Suppressor macrophage (primary cell): ENCODE measurements at regions not wholly inside any gene's neighbourhood (a gene's known extent, or its start where the extent isn't known, plus 50 kb on each side); places are given as distances from the start of the nearest gene placed in this dataset.

Source experiments
- DNase-seq, 4 experiments: peaks; one replicate each; pipeline ENCODE4 v3.0.0-alpha.2; 2020 to 2022

- DNase-seq: no peak
These were observed 542.1 kb downstream of the MN1 start for GRCh38 chr22:27259433-27259832.

- DNase-seq: no peak
These were observed 541.4 kb downstream of the MN1 start for GRCh38 chr22:27260087-27260698.

GRCh38 chr22:27262361-27262760 lies 539.2 kb downstream of the MN1 start:
- DNase-seq: no peak

GRCh38 chr22:27264184-27264583 lies 537.4 kb downstream of the MN1 start:
- no peak for DNase-seq

- no peak for DNase-seq
These were observed 534.4 kb downstream of the MN1 start for GRCh38 chr22:27267145-27267544.

- no peak for DNase-seq
These were observed 531.6 kb downstream of the MN1 start for GRCh38 chr22:27269751-27270543.

- no peak for DNase-seq
These were observed 530.6 kb downstream of the MN1 start for GRCh38 chr22:27270818-27271510.

GRCh38 chr22:27273436-27273835 lies 528.1 kb downstream of the MN1 start:
- no peak for DNase-seq

GRCh38 chr22:27273853-27274252 lies 527.7 kb downstream of the MN1 start:
- no peak for DNase-seq

GRCh38 chr22:27274770-27275449 lies 526.6 kb downstream of the MN1 start:
- DNase-seq: no peak

GRCh38 chr22:27278946-27279345 lies 522.6 kb downstream of the MN1 start:
- DNase-seq: no peak

GRCh38 chr22:27283240-27283639 lies 518.3 kb downstream of the MN1 start:
- no peak for DNase-seq

- no peak for DNase-seq
These were observed 517.8 kb downstream of the MN1 start for GRCh38 chr22:27283714-27284113.

GRCh38 chr22:27284324-27284723 lies 517.2 kb downstream of the MN1 start:
- DNase-seq: no peak

GRCh38 chr22:27286711-27287110 lies 514.8 kb downstream of the MN1 start:
- no peak for DNase-seq

- DNase-seq: no peak
These were observed 508.8 kb downstream of the MN1 start for GRCh38 chr22:27292542-27293299.

- no peak for DNase-seq
These were observed 507.7 kb downstream of the MN1 start for GRCh38 chr22:27293721-27294445.

GRCh38 chr22:27295040-27295439 lies 506.5 kb downstream of the MN1 start:
- DNase-seq: no peak

- no peak for DNase-seq
These were observed 506.0 kb downstream of the MN1 start for GRCh38 chr22:27295605-27296004.

GRCh38 chr22:27296091-27296675 lies 505.4 kb downstream of the MN1 start:
- no peak for DNase-seq

- no peak for DNase-seq
These were observed 504.4 kb downstream of the MN1 start for GRCh38 chr22:27297125-27297524.
